ENCODE measurements at regions not wholly inside any gene's neighbourhood (a gene's known extent, or its start where the extent isn't known, plus 50 kb on each side); places are given as distances from the start of the nearest gene placed in this dataset.

- no peak overlapping the region for H2AFZ ChIP-seq (ENCODE audit: low read length)
- no peak overlapping the region for H3K23ac ChIP-seq (ENCODE audit: insufficient read length, low read depth, low read length)
- H3K14ac ChIP-seq (ENCODE audit: insufficient read depth, low read length): no peak overlapping the region
- no peaks in the 10 kb centered on the region for H4K20me1 ChIP-seq (ENCODE audit: control insufficient read depth, insufficient read depth, insufficient read length)
- H3K4me1 ChIP-seq (ENCODE audit: insufficient read depth, low read length): no peaks in the 10 kb centered on the region
- no peak overlapping the region for H3K4me2 ChIP-seq (ENCODE audit: insufficient read depth, insufficient read length, low read length)
- no peak overlapping the region for H3K18ac ChIP-seq (ENCODE audit: insufficient read length, low read depth, low read length)
- TF ChIP-seq CTCF (conservative IDR thresholded peaks at IDR 0.05): no peak
- H2BK15ac ChIP-seq (ENCODE audit: low read depth, low read length): no peak overlapping the region
- H4K91ac ChIP-seq (ENCODE audit: insufficient read length, low read depth, low read length): no peak overlapping the region
- H3K9me3 Mint-ChIP-seq: peaks cover 5 to 14% of the 10 kb centered on the region in 2 experiments; a peak in 4 of 5 replicates
- no CpG with 5 or more reads among the region's 1 CpG for WGBS (ENCODE audit: extremely low coverage, insufficient read length, low lambda C conversion rate)
- no peaks in the 10 kb centered on the region for H3K23me2 ChIP-seq (ENCODE audit: insufficient read length, low read depth, low read length, poor library complexity, severe bottlenecking)
- no peak overlapping the region for H2BK12ac ChIP-seq (ENCODE audit: insufficient read length, low read depth, low read length)
- peaks cover 6 to 7% of the 10 kb centered on the region in 2 experiments for H3K4me1 Mint-ChIP-seq
- peaks cover 0 to 7% (median 4%) of the 10 kb centered on the region in 3 experiments; a peak in 4 of 7 replicates for H3K36me3 Mint-ChIP-seq (ENCODE audit: insufficient read depth in 1 of 3, low read depth in 3 of 3)
- H4K8ac ChIP-seq (replicated peaks; ENCODE audit: insufficient read length, low read depth, low read length): no peak overlapping the region
- no peaks in the 10 kb centered on the region for H3K79me1 ChIP-seq (ENCODE audit: insufficient read depth, low read depth, low read length, poor library complexity, severe bottlenecking)
- H3K27ac Mint-ChIP-seq: no peak overlapping the region
- no peak overlapping the region for H2BK5ac ChIP-seq (ENCODE audit: insufficient read length, low read length)
- H3K9me3 ChIP-seq (ENCODE audit: control insufficient read depth, low read depth, low read length): no peaks in the 10 kb centered on the region
- no peak overlapping the region for H3T11ph ChIP-seq (ENCODE audit: low read length)
- no peak overlapping the region for H3K56ac ChIP-seq (ENCODE audit: insufficient read length, low read depth, low read length)
- H3K27me3 ChIP-seq (ENCODE audit: insufficient read depth, low read length): no peaks in the 10 kb centered on the region
- no peak overlapping the region for H4K5ac ChIP-seq (ENCODE audit: insufficient read length, low read depth, low read length)
- no peak overlapping the region for H3K4ac ChIP-seq (ENCODE audit: low read depth, low read length)
- H3K27ac ChIP-seq (ENCODE audit: insufficient read length, low read depth, low read length): no peak overlapping the region
- H2BK120ac ChIP-seq (ENCODE audit: low read depth, low read length, poor library complexity, severe bottlenecking): no peak overlapping the region
- no peaks in the 10 kb centered on the region for H3K79me2 ChIP-seq (ENCODE audit: insufficient read depth, low read length)
- H3K27me3 Mint-ChIP-seq (ENCODE audit: low read depth): no peaks in the 10 kb centered on the region
- H2BK20ac ChIP-seq (ENCODE audit: low read depth, low read length, poor library complexity, severe bottlenecking): no peak overlapping the region
- no peak overlapping the region for H3K9ac ChIP-seq (ENCODE audit: extremely low read depth, insufficient read length, low read length)
- no peak for DNase-seq
- H3K4me3 Mint-ChIP-seq: no peak overlapping the region
- no peak overlapping the region for H2AK5ac ChIP-seq (ENCODE audit: insufficient read length, low read length)
These were observed 318.8 kb downstream of the DNAH5 start for GRCh38 chr5:13625616-13626198.
